Transverse colon (tissue), 4 donors: ENCODE measurements at regions not wholly inside any gene's neighbourhood (a gene's known extent, or its start where the extent isn't known, plus 50 kb on each side); places are given as distances from the start of the nearest gene placed in this dataset.

Experiments used
- POLR2AphosphoS5 ChIP-seq, 3 donors: sonication (generic); formaldehyde crosslinking; IDR thresholded peaks; one replicate each; pipeline ENCODE4 v1.6.1; 2016; ENCODE audit warnings: antibody characterized with exemption in 3 of 3
- TF ChIP-seq, protein P1 (sequence below), 5 experiments: fragments of 200-600 bp in 3 of 5; fragments of 450-650 bp in 2 of 5; sonication (generic) in 3 of 5; IDR thresholded peaks; 1 replicate in 2 of 5; 2 replicates in 3 of 5; pipeline ENCODE4 v1.5.1; 2016 to 2017; ENCODE audit warnings: antibody characterized with exemption in 5 of 5, inconsistent platforms in 3 of 5, mild to moderate bottlenecking in 2 of 5, moderate library complexity in 1 of 5

DNA sequence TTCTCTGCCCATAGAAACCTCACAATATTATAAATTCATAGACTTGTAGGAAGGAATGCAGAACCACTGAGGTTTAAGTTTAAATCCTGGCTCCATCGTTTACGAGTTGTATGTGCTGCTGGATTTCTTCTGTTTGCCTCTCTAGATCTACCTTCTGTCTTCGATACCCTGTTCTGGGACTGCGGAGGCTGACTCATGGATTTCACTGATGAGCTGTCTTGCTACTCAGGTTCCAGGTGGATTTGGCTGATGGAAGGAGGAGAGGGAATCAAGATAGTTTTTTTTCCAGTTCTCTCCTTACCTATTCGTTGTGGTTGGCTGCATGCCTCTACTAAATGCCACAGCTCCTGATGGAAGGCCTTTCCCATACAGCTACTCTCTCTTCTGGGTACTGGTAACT, 375.8 kb downstream of the REEP3 start:
- no peak for TF ChIP-seq POLR2AphosphoS5 (IDR thresholded peaks at IDR 0.05)
- TF ChIP-seq, protein P1, sequence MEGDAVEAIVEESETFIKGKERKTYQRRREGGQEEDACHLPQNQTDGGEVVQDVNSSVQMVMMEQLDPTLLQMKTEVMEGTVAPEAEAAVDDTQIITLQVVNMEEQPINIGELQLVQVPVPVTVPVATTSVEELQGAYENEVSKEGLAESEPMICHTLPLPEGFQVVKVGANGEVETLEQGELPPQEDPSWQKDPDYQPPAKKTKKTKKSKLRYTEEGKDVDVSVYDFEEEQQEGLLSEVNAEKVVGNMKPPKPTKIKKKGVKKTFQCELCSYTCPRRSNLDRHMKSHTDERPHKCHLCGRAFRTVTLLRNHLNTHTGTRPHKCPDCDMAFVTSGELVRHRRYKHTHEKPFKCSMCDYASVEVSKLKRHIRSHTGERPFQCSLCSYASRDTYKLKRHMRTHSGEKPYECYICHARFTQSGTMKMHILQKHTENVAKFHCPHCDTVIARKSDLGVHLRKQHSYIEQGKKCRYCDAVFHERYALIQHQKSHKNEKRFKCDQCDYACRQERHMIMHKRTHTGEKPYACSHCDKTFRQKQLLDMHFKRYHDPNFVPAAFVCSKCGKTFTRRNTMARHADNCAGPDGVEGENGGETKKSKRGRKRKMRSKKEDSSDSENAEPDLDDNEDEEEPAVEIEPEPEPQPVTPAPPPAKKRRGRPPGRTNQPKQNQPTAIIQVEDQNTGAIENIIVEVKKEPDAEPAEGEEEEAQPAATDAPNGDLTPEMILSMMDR (IDR thresholded peaks at IDR 0.05): no peak
